Left lung (tissue), 4 donors: ENCODE measurements at regions not wholly inside any gene's neighbourhood (a gene's known extent, or its start where the extent isn't known, plus 50 kb on each side); places are given as distances from the start of the nearest gene placed in this dataset.

ENCODE experiments used
- ATAC-seq: fragments of 200-7000 bp; cut with Tn5 transposase; one replicate; pipeline ENCODE4 v1.9.1; 2020; ENCODE audit warnings: moderate library complexity
- DNase-seq, 4 donors: peaks; one replicate each; pipeline ENCODE4 v3.0.0-alpha.2; 2013 to 2020
- H3K27ac ChIP-seq, 2 donors: fragments of 200-600 bp; sonication (generic) in 1 of 2; one replicate each; pipeline versions ENCODE4 v1.5.0 to v1.8.0; 2020 to 2021
- H3K27me3 ChIP-seq, 2 donors: fragments of 200-600 bp; sonication (generic) in 1 of 2; one replicate each; pipeline versions ENCODE4 v1.5.0 to v1.8.0; 2020 to 2021
- H3K36me3 ChIP-seq, 2 donors: fragments of 200-600 bp; sonication (generic) in 1 of 2; one replicate each; pipeline versions ENCODE4 v1.5.0 to v1.8.0; 2020 to 2021
- H3K4me1 ChIP-seq, 2 donors: fragments of 200-600 bp; one replicate each; pipeline ENCODE4 v1.8.0; 2021
- H3K4me3 ChIP-seq, 2 donors: fragments of 200-600 bp; sonication (generic) in 1 of 2; one replicate each; pipeline versions ENCODE4 v1.5.0 to v1.8.0; 2020 to 2021; ENCODE audit warnings: mild to moderate bottlenecking in 1 of 2
- H3K9me3 ChIP-seq, 2 donors: fragments of 200-600 bp; sonication (generic) in 1 of 2; one replicate each; pipeline versions ENCODE4 v1.5.0 to v1.8.0; 2020 to 2021
- CTCF ChIP-seq, 2 donors: fragments of 200-600 bp; sonication (generic) in 1 of 2; IDR thresholded peaks; one replicate each; pipeline versions ENCODE4 v1.5.0 to v1.8.0; 2021; ENCODE audit warnings: antibody characterized with exemption in 2 of 2
- intact Hi-C, 2 donors: fragments of 100-400 bp; cut with DNase I; formaldehyde crosslinking; loops; one replicate each; pipeline versions ENCODE4 v1.11.2 to v1.14.2; 2022
- donor health status: DM: no; HTN: yes; CAD: no.
- donor health status: DM: no; HTN: no; CAD: no.

GRCh38 chr7:73940701-73941238 lies 79.8 kb downstream of the TMEM270 start:
- DNase-seq (no peak), ATAC-seq (no peak)
- H3K27me3 ChIP-seq = no peaks in the 10 kb centered on the region
- H3K27ac ChIP-seq = no peak overlapping the region
- H3K9me3 ChIP-seq = peaks cover 0 to 26% of the 10 kb centered on the region in 2 donors
- no peak overlapping the region for H3K4me3 ChIP-seq
- TF ChIP-seq CTCF (IDR thresholded peaks at IDR 0.05) = no peak
- no peaks in the 10 kb centered on the region for H3K36me3 ChIP-seq
- intact Hi-C loops = no loop called here
- H3K4me1 ChIP-seq = no peaks in the 10 kb centered on the region

- H3K4me1 ChIP-seq = no peaks in the 10 kb centered on the region
- H3K4me3 ChIP-seq = no peak overlapping the region
- H3K36me3 ChIP-seq = no peaks in the 10 kb centered on the region
- no peak for DNase-seq
- no peak for TF ChIP-seq CTCF (IDR thresholded peaks at IDR 0.05)
- peaks cover 0 to 29% of the 10 kb centered on the region in 2 donors for H3K9me3 ChIP-seq
- H3K27ac ChIP-seq = no peak overlapping the region
- ATAC-seq = no peak
- intact Hi-C loops = no loop called here
- no peaks in the 10 kb centered on the region for H3K27me3 ChIP-seq
Observed at GRCh38 chr7:73941836-73942551, 81.0 kb downstream of the TMEM270 start.

GRCh38 chr7:73945022-73945421 lies 83.0 kb upstream of the ELN start:
- Histone ChIP-seq H3K36me3 (no peaks in the 10 kb centered on the region), H3K27me3 (no peaks in the 10 kb centered on the region), H3K4me1 (no peaks in the 10 kb centered on the region), H3K9me3 (peaks cover 0 to 37% of the 10 kb centered on the region in 2 donors), H3K27ac (no peak overlapping the region), H3K4me3 (no peak overlapping the region)
- ATAC-seq (no peak), DNase-seq (no peak)
- intact Hi-C loops = no loop called here
- TF ChIP-seq CTCF (IDR thresholded peaks at IDR 0.05) = no peak

GRCh38 chr7:73948287-73948686 lies 79.7 kb upstream of the ELN start:
- no peaks in the 10 kb centered on the region for H3K27me3 ChIP-seq
- H3K9me3 ChIP-seq = peaks cover 0 to 31% of the 10 kb centered on the region in 2 donors

More at GRCh38 chr7:73948287-73948686, 79.7 kb upstream of the ELN start:
- no peaks in the 10 kb centered on the region for H3K36me3 ChIP-seq
- no peaks in the 10 kb centered on the region for H3K4me1 ChIP-seq
- intact Hi-C loops = no loop called here
- no peak overlapping the region for H3K4me3 ChIP-seq
- H3K27ac ChIP-seq = no peak overlapping the region
- ATAC-seq (no peak), DNase-seq (no peak)
- no peak for TF ChIP-seq CTCF (IDR thresholded peaks at IDR 0.05)
